Loucy (cell line): ENCODE measurements at regions not wholly inside any gene's neighbourhood (a gene's known extent, or its start where the extent isn't known, plus 50 kb on each side); places are given as distances from the start of the nearest gene placed in this dataset.

Experiments
- EZH2phosphoT487 ChIP-seq: fragments of 200-600 bp; IDR thresholded peaks from 2 replicates; pipeline ENCODE4 v1.6.1; 2018; ENCODE audit warnings: antibody characterized with exemption, mild to moderate bottlenecking, moderate library complexity, borderline replicate concordance
- TF ChIP-seq, protein P1 (sequence below): fragments of 200-600 bp; sonication (generic); conservative IDR thresholded peaks from 2 replicates; pipeline ENCODE4 v1.5.1; 2014; ENCODE audit warnings: mild to moderate bottlenecking, antibody characterized with exemption, low read length

DNA sequence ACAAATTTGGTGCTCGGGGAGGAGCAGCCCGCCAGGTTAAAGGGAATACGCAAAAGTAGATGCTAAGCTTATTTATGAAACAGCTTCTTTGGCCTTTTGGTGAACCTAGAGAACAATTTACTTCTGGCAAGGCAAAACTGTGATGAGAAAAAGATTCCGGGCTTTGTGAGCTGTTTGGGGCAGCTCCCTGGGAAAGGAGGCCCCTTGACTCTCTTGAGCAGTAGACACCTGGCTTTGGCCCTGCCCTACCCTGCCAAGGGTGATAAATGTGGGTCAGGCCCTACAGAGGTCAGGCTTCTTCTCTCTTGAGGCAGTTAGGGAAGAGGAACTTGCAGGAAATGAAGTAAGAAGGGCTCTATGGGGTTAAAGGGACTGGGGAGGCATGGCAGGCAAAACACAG lies 509.6 kb downstream of the MID1IP1 start:
- TF ChIP-seq, protein P1, sequence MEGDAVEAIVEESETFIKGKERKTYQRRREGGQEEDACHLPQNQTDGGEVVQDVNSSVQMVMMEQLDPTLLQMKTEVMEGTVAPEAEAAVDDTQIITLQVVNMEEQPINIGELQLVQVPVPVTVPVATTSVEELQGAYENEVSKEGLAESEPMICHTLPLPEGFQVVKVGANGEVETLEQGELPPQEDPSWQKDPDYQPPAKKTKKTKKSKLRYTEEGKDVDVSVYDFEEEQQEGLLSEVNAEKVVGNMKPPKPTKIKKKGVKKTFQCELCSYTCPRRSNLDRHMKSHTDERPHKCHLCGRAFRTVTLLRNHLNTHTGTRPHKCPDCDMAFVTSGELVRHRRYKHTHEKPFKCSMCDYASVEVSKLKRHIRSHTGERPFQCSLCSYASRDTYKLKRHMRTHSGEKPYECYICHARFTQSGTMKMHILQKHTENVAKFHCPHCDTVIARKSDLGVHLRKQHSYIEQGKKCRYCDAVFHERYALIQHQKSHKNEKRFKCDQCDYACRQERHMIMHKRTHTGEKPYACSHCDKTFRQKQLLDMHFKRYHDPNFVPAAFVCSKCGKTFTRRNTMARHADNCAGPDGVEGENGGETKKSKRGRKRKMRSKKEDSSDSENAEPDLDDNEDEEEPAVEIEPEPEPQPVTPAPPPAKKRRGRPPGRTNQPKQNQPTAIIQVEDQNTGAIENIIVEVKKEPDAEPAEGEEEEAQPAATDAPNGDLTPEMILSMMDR: no peak
- no peak for TF ChIP-seq EZH2phosphoT487
